SHP77 treated with DMSO at 0.1 percent for 48 hours (cell line): ENCODE measurements at regions not wholly inside any gene's neighbourhood (a gene's known extent, or its start where the extent isn't known, plus 50 kb on each side); places are given as distances from the start of the nearest gene placed in this dataset.
A peak's percentile ranks its signal among the peaks of the same experiment; 100 is the strongest.

Experiments used
- DNase-seq: peaks from one replicate; lab custom pipeline; 2025; lab: John Stamatoyannopoulos, UW

GRCh38 chr6:80728830-80729229 lies 622.4 kb downstream of the BCKDHB start:
- DNase-seq: no peak

GRCh38 chr6:80728101-80728750 lies 621.8 kb downstream of the BCKDHB start:
- DNase-seq: no peak

GRCh38 chr6:80725156-80725930 lies 618.9 kb downstream of the BCKDHB start:
- DNase-seq: no peak

GRCh38 chr6:80720824-80721223 lies 614.4 kb downstream of the BCKDHB start:
- DNase-seq: no peak

- DNase-seq: no peak
Measured at GRCh38 chr6:80714513-80714912, 608.0 kb downstream of the BCKDHB start.

DNA sequence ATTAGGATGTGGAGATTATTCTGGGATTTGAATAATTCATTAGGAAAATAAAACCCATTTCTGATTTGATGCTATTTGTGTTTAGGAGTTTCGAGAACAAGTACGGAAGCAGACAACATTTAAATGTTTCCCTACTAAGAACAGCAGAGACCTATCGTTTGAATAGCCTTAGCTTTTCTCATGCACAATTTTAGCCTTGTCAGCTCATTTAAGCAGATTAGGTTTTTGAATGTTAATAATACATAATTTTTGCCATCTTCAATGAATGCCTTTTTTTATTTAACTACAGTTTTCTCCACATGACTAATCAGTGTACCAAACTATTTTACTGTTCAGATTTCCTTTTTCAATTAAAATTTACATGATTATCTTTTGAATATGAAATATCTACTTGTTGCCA lies 592.0 kb downstream of the BCKDHB start:
- DNase-seq: no peak

DNA sequence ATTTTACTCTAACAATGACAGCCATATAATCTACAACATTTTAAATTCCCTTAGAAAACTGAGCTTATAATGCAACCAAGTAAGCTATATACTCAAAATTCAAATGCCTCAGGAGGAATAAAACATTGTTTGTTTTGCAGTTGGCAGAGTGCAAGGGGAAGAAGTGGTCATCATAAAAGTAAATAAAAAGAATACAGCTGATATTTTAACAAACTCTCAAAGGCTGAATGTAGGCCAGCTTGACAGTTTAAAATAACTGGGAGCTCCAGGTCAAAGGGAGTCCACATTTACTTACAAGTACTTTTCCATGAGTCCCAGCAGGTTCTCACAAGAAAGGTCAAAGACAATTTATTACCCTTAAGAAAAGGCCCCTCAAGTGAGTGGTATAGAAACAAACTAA lies 589.8 kb downstream of the BCKDHB start:
- DNase-seq: no peak

- DNase-seq: no peak
Measured at GRCh38 chr6:80690551-80691131, 584.2 kb downstream of the BCKDHB start.

DNA sequence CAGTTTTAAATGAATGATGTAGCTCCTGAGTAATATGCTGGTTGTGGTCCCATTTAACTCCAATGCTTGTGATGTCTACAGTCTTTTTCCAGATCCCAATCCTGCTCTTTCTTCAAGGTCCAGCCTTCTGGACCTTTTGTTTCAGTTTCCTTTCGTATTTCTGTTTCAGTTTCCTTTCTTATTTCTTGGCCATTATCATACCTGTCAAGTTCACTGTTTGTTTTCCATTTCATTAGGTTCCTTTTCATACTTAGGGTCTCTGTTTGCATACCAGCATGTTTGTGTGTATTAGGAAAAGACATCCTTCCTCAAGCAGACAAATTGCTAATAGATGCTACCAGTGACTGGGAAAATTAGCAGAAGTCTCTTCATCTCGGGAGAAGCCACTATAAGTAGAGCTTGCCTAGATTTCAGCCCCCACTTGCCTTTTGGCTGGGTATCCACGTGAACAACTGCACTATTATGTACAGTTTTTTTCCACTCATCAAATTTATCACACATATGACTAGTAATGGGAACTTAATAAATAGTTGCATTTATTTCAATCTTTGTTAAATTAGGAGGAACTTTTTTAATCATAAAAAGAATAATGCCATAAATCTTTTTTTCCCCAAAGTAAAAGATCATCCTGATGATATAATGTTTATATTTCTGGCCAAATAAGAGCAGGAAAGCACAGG lies 583.4 kb downstream of the BCKDHB start:
- no peak for DNase-seq

DNA sequence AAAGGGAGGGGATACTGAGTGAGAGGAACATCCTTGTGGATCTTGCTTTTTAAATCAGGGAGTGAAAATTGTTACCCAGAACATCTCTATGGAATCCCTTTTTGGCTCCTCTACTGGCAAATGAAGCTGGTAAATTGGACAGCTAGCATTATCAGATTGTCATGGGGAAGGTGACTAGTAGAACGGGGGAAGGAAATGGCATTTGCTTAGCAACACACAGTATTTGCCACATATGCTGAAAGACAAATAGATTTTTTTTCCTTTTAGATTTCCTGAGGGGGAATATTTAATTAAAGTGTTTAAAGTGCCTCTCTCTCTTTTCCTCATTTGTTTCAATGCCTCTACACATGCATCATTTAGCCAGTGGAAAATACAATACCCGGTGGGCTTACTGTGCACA lies 573.5 kb downstream of the BCKDHB start:
- no peak for DNase-seq

DNA sequence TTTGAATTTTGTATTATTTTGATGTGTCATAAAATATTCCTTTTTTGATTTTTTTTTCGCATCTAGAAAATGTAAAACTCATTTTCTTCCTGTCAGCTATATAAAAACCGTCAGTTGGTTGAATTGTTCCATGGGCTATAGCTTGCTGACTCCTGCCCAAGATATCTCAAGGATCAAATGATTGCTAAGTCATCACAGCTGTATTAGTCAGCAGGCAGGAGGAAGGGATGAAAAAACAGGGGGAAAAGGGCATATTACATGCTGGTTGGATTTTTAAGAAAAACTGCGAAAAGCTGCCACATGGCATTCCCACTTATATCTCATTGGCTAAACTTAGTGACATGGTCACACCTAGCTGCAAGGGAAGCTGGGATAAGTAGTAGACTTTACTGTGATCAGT lies 569.9 kb downstream of the BCKDHB start:
- DNase-seq: no peak

GRCh38 chr6:80674669-80675068 lies 568.2 kb downstream of the BCKDHB start:
- DNase-seq: no peak

GRCh38 chr6:80673367-80673766 lies 566.9 kb downstream of the BCKDHB start:
- no peak for DNase-seq

GRCh38 chr6:80667006-80667405 lies 560.5 kb downstream of the BCKDHB start:
- no peak for DNase-seq

GRCh38 chr6:80658926-80659325 lies 552.5 kb downstream of the BCKDHB start:
- no peak for DNase-seq

DNA sequence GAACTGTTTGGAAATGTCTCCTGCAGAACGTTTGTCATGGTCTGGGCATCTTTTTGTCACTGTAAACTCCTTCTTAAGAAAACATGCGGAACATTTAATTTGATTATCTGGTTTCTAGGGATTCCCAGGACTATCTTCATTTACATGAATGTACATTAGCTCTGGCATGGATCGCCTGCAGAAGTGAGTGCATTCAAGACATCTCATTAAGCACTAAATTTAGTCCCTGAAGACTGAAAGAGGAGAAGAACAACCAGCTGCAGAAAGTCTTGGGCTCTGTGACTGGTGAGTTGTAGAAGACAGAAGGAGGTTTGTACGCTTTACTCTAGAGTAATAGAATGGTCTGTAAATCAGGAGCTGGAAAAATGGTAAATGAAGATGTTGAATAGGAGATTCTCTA lies 540.7 kb downstream of the BCKDHB start:
- DNase-seq: no peak

- DNase-seq: no peak
Measured at GRCh38 chr6:80643881-80644280, 537.4 kb downstream of the BCKDHB start.

- DNase-seq: no peak
Measured at GRCh38 chr6:80642452-80642851, 536.0 kb downstream of the BCKDHB start.

DNA sequence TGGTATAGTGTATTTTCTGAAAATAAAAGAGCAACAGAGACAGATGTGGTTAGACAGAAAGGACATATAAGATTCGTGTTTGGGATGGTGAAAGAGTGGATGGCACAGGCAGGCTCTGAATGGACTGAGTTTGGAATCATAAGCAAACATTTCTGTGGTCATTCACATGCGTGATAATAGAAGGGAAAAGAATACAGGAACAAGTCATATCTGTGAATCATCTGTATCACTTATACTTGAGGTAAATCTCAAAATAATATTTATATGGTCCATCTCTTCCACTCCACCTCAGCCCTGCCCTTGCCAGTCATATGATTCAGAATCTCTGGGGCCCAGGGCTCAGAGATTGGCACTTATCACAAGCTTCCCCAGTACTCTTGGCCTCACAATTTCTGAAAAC lies 535.1 kb downstream of the BCKDHB start:
- DNase-seq: no peak

DNA sequence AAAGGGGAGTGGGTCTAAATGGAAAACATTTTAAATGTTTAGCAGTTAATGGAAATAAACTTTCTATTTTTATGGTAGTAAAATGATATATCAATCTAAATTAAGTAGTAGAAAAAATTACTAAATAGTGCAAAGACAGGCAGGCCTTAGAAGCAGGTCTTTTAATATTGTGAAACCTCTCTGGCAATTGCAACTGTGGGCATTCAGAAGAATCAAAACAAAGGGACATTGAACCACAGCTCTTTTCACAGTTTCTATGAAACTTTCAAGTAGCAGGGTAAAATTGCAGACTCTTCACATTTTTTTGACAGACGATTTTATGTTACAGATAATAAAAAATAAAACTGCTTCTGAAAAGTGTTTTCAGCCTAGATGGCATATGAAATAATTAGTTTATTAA lies 533.7 kb downstream of the BCKDHB start:
- no peak for DNase-seq

- DNase-seq: no peak
Measured at GRCh38 chr6:80639181-80639629, 532.7 kb downstream of the BCKDHB start.

- DNase-seq: peak; percentile 92
Measured at GRCh38 chr6:80638213-80639055, 532.0 kb downstream of the BCKDHB start.
